PC-3 (cell line): ENCODE measurements at regions not wholly inside any gene's neighbourhood (a gene's known extent, or its start where the extent isn't known, plus 50 kb on each side); places are given as distances from the start of the nearest gene placed in this dataset.

Experiments
- ATAC-seq: fragments of 200-7000 bp; cut with Tn5 transposase; 2 replicates; pipeline ENCODE4 v1.9.1; 2020; ENCODE audit warnings: mild to moderate bottlenecking, moderate library complexity
- BruUV-seq: library from RNA; stranded (reverse); fragments of 400-500 nt; replicated peaks from 2 replicates; lab custom pipeline; 2021; lab: Mats Ljungman, UMichigan
- CTCF ChIA-PET: fragments of 300-600 bp; sonication (Branson Sonifier 250); formaldehyde crosslinking; loops from one replicate; lab custom pipeline; 2022; ENCODE audit warnings: antibody characterized with exemption; lab: Charles Lee
- POLR2A ChIA-PET: fragments of 300-600 bp; sonication (Branson Sonifier 250); formaldehyde crosslinking; loops from one replicate; lab custom pipeline; 2022; ENCODE audit warnings: antibody characterized with exemption; ENCODE audit not compliant: unreplicated experiment; lab: Charles Lee
- DNase-seq: peaks from one replicate; pipeline ENCODE4 v3.0.0-alpha.2; 2015
- H2AFZ ChIP-seq: fragments of 300-600 bp; sonication (generic); 2 replicates; pipeline ENCODE4 v1.6.0; 2016; ENCODE audit warnings: antibody characterized with exemption, low read length
- H3F3A ChIP-seq: fragments of 300-600 bp; sonication (generic); one replicate; pipeline ENCODE4 v1.6.0; 2017; ENCODE audit warnings: antibody characterized with exemption, low read length, control low read depth, mild to moderate bottlenecking; ENCODE audit not compliant: unreplicated experiment
- H3K27ac ChIP-seq: fragments of 300-600 bp; sonication (generic); 2 replicates; pipeline ENCODE4 v1.5.1; 2016; ENCODE audit warnings: mild to moderate bottlenecking, low read length
- H3K27me3 ChIP-seq: fragments of 300-600 bp; sonication (generic); 2 replicates; pipeline ENCODE4 v1.6.1; 2016; ENCODE audit warnings: low read length, mixed read lengths
- H3K36me3 ChIP-seq: fragments of 300-600 bp; sonication (generic); 2 replicates; pipeline ENCODE4 v1.6.1; 2016; ENCODE audit warnings: low read depth, mixed run types, low read length, mixed read lengths
- H3K4me1 ChIP-seq: fragments of 300-600 bp; sonication (generic); 2 replicates; pipeline ENCODE4 v1.5.1; 2016; ENCODE audit warnings: low read length; ENCODE audit not compliant: insufficient read depth
- H3K4me2 ChIP-seq: fragments of 300-600 bp; sonication (generic); 2 replicates; pipeline ENCODE4 v1.6.0; 2016; ENCODE audit warnings: low read length
- H3K4me3 ChIP-seq: fragments of 300-600 bp; sonication (generic); 2 replicates; pipeline ENCODE4 v1.5.1; 2016; ENCODE audit warnings: mild to moderate bottlenecking, low read length, mixed read lengths
- H3K79me2 ChIP-seq: fragments of 300-600 bp; sonication (generic); 2 replicates; pipeline ENCODE4 v1.6.1; 2017; ENCODE audit warnings: low read length, mixed read lengths
- H3K9ac ChIP-seq: fragments of 300-600 bp; sonication (generic); 2 replicates; pipeline ENCODE4 v1.6.0; 2016; ENCODE audit warnings: mild to moderate bottlenecking, low read length
- H3K9me2 ChIP-seq: fragments of 300-600 bp; sonication (generic); replicated peaks from 2 replicates; pipeline ENCODE4 v1.6.1; 2016; ENCODE audit warnings: mixed run types, low read length, mixed read lengths
- H3K9me3 ChIP-seq: fragments of 300-600 bp; sonication (generic); 2 replicates; pipeline ENCODE4 v1.6.1; 2016; ENCODE audit warnings: low read length, mixed read lengths
- H4K20me1 ChIP-seq: fragments of 300-600 bp; sonication (generic); 2 replicates; pipeline ENCODE4 v1.6.1; 2016; ENCODE audit warnings: low read length, mixed read lengths
- EZH2 ChIP-seq: fragments of 300-600 bp; sonication (generic); IDR thresholded peaks from one replicate; pipeline ENCODE4 v1.6.1; 2017; ENCODE audit warnings: antibody characterized with exemption, mild to moderate bottlenecking, low read length; ENCODE audit not compliant: unreplicated experiment
- EZH2phosphoT487 ChIP-seq: fragments of 300-600 bp; sonication (generic); IDR thresholded peaks from 2 replicates; pipeline ENCODE4 v1.6.1; 2018; ENCODE audit warnings: mild to moderate bottlenecking, antibody characterized with exemption, low read length, borderline replicate concordance
- intact Hi-C: fragments of 100-400 bp; cut with micrococcal nuclease; formaldehyde crosslinking; loops from 2 replicates; pipeline ENCODE4 v1.9.0; 2023
- TF ChIP-seq, protein P1 (sequence below): fragments of 300-600 bp; sonication (generic); conservative IDR thresholded peaks from 2 replicates; pipeline ENCODE4 v1.5.1; 2017; ENCODE audit warnings: antibody characterized with exemption, low read depth, mild to moderate bottlenecking, low read length

GRCh38 chr10:36351159-36351558 lies 709.1 kb upstream of the FZD8 start:
- no peak for DNase-seq
- intact Hi-C loops, result no loop called here
- TF ChIP-seq EZH2phosphoT487 (no peak), EZH2 (no peak)
- TF ChIP-seq, protein P1, sequence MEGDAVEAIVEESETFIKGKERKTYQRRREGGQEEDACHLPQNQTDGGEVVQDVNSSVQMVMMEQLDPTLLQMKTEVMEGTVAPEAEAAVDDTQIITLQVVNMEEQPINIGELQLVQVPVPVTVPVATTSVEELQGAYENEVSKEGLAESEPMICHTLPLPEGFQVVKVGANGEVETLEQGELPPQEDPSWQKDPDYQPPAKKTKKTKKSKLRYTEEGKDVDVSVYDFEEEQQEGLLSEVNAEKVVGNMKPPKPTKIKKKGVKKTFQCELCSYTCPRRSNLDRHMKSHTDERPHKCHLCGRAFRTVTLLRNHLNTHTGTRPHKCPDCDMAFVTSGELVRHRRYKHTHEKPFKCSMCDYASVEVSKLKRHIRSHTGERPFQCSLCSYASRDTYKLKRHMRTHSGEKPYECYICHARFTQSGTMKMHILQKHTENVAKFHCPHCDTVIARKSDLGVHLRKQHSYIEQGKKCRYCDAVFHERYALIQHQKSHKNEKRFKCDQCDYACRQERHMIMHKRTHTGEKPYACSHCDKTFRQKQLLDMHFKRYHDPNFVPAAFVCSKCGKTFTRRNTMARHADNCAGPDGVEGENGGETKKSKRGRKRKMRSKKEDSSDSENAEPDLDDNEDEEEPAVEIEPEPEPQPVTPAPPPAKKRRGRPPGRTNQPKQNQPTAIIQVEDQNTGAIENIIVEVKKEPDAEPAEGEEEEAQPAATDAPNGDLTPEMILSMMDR, result no peak
- Histone ChIP-seq H3K9me2 (0 out of 2 replicates have a peak, but pooled peaks cover 4% of the 10 kb centered on the region), H4K20me1 (no peaks in the 10 kb centered on the region), H3K27ac (no peak overlapping the region), H3K79me2 (no peaks in the 10 kb centered on the region), H3K4me2 (no peak overlapping the region), H3F3A (no peaks in the 10 kb centered on the region), H3K36me3 (no peaks in the 10 kb centered on the region), H3K9ac (no peak overlapping the region), H3K4me1 (no peaks in the 10 kb centered on the region), H3K4me3 (no peak overlapping the region), H2AFZ (no peak overlapping the region), H3K27me3 (no peaks in the 10 kb centered on the region), H3K9me3 (no peaks in the 10 kb centered on the region)
- no peak for ATAC-seq
- BruUV-seq, result no TSS peak
- ChIA-PET CTCF (no interaction called here), POLR2A (no interaction called here)

- no TSS peak for BruUV-seq
- Histone ChIP-seq H3K9me2 (0 out of 2 replicates have a peak, but pooled peaks cover under 1% of the 10 kb centered on the region), H3K4me2 (no peak overlapping the region), H3K27me3 (no peaks in the 10 kb centered on the region), H3K4me3 (no peak overlapping the region), H3K9me3 (no peaks in the 10 kb centered on the region), H4K20me1 (no peaks in the 10 kb centered on the region), H2AFZ (peak overlapping the region; percentile 6; the same call in 1 of the 2 replicates), H3K36me3 (no peaks in the 10 kb centered on the region), H3K27ac (no peak overlapping the region), H3K4me1 (peaks cover 14% of the 10 kb centered on the region), H3K9ac (no peak overlapping the region), H3F3A (no peaks in the 10 kb centered on the region), H3K79me2 (no peaks in the 10 kb centered on the region)
- intact Hi-C loops, result no loop called here
- POLR2A ChIA-PET, result interaction anchor here (0.7 kb wide), 2 partner anchors 247 to 1680 kb away, joined by 4 read pairs; no protein-coding TSS in a partner anchor
- no peak for DNase-seq
- CTCF ChIA-PET, result interaction anchor here (0.6 kb wide), 2 partner anchors 13 to 735 kb away, joined by 3 to 12 read pairs; no protein-coding TSS in a partner anchor
- 0 out of 2 replicates have a peak, but pooled peaks have one; percentile 26 for ATAC-seq
- TF ChIP-seq EZH2phosphoT487 (no peak), EZH2 (no peak)
- TF ChIP-seq, protein P1, result no peak
These were observed 707.5 kb upstream of the FZD8 start for GRCh38 chr10:36349445-36350078.

DNA sequence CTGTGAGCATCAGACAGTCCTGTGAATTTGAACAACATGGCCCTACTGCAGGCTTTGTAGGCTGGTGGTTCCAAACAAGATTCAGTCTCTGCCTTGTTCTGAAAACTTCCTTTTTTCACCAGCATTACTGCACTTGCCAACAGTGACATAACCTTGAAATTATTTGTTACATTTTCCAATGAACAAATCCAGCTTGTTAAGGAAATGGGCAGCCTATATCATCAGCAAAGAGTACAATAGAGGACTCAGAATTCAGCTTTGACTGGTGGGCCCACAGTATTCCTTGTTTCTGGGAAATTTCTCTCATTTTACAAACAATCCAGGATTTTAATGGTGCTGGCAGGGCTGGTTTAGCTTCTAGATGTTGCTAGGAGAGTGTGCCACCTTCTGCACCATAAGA lies 703.7 kb upstream of the FZD8 start:
- Histone ChIP-seq H3K4me2 (no peak overlapping the region), H3K27me3 (no peaks in the 10 kb centered on the region), H3K4me3 (no peak overlapping the region), H3K79me2 (no peaks in the 10 kb centered on the region), H4K20me1 (no peaks in the 10 kb centered on the region), H3K27ac (no peak overlapping the region), H3K9me2 (0 out of 2 replicates have a peak, but pooled peaks cover 4% of the 10 kb centered on the region), H3K9me3 (no peaks in the 10 kb centered on the region), H3K4me1 (peaks cover 28% of the 10 kb centered on the region), H3F3A (peaks cover 3% of the 10 kb centered on the region), H3K9ac (no peak overlapping the region), H2AFZ (peak overlapping the region; percentile 5; the same call in 1 of the 2 replicates), H3K36me3 (no peaks in the 10 kb centered on the region)
- ChIA-PET POLR2A (no interaction called here), CTCF (interaction anchor here (0.6 kb wide), 1 partner anchor 119 kb away, joined by 3 read pairs; no protein-coding TSS in a partner anchor)
- ATAC-seq (no peak; the same call in none of the 2 replicates), DNase-seq (peak; percentile 42)
- no TSS peak for BruUV-seq
- TF ChIP-seq EZH2 (no peak), EZH2phosphoT487 (no peak)
- TF ChIP-seq, protein P1, result no peak
- intact Hi-C loops, result loop anchor here (2.0 kb wide), 2 partner anchors 47 to 119 kb away; no protein-coding TSS in a partner anchor
